Fibroblast of lung (primary cell): ENCODE measurements at regions not wholly inside any gene's neighbourhood (a gene's known extent, or its start where the extent isn't known, plus 50 kb on each side); places are given as distances from the start of the nearest gene placed in this dataset.

Source experiments
- DNase-seq, 2 donors: peaks; one replicate each; pipeline versions ENCODE4 v3.0.0 to v3.0.0-alpha.2; 2010; ENCODE audit warnings: low read depth in 2 of 2
- H2AFZ ChIP-seq: 2 replicates; pipeline ENCODE4 v1.5.1; 2012; ENCODE audit warnings: low read length, control low read depth, inconsistent platforms
- H3K27ac ChIP-seq: 2 replicates; pipeline ENCODE4 v1.5.1; 2011; ENCODE audit warnings: low read length, control low read depth; ENCODE audit not compliant: insufficient read depth
- H3K27me3 ChIP-seq: 2 replicates; pipeline ENCODE4 v1.5.1; 2011; ENCODE audit warnings: mild to moderate bottlenecking, low read length; ENCODE audit not compliant: control insufficient read depth, insufficient read depth
- H3K36me3 ChIP-seq: 2 replicates; pipeline ENCODE4 v1.5.1; 2011; ENCODE audit warnings: low read length; ENCODE audit not compliant: control insufficient read depth, insufficient read depth
- H3K4me1 ChIP-seq: 2 replicates; pipeline ENCODE4 v1.5.1; 2011; ENCODE audit warnings: low read length; ENCODE audit not compliant: control insufficient read depth, insufficient read depth; ENCODE audit errors: extremely low read depth
- H3K4me2 ChIP-seq: 2 replicates; pipeline ENCODE4 v1.5.1; 2011; ENCODE audit warnings: low read length, control low read depth; ENCODE audit not compliant: insufficient read depth; ENCODE audit errors: extremely low read depth
- H3K4me3 ChIP-seq, 4 experiments: fragments of 200-600 bp in 1 of 4; sonication (generic) in 1 of 4; replicated peaks in 1 of 4; 2 replicates each; pipeline ENCODE4 v1.5.1; 2011 to 2016; ENCODE audit warnings: low read length in 4 of 4, low read depth in 3 of 4, mild to moderate bottlenecking in 3 of 4, control low read depth in 2 of 4, inconsistent platforms in 1 of 4, mixed read lengths in 1 of 4; ENCODE audit not compliant: insufficient read depth in 1 of 4; ENCODE audit errors: control extremely low read depth in 1 of 4
- H3K79me2 ChIP-seq: 2 replicates; pipeline ENCODE4 v1.5.1; 2012; ENCODE audit warnings: mild to moderate bottlenecking, low read length, inconsistent platforms; ENCODE audit not compliant: control insufficient read depth, insufficient read depth
- H3K9ac ChIP-seq: 2 replicates; pipeline ENCODE4 v1.5.1; 2011; ENCODE audit warnings: mild to moderate bottlenecking, low read length, control low read depth; ENCODE audit not compliant: insufficient read depth
- H3K9me3 ChIP-seq: 2 replicates; pipeline ENCODE4 v1.5.1; 2012; ENCODE audit warnings: low read depth, low read length; ENCODE audit not compliant: control insufficient read depth, insufficient read depth
- H4K20me1 ChIP-seq: 2 replicates; pipeline ENCODE4 v1.5.1; 2011; ENCODE audit warnings: low read length; ENCODE audit not compliant: control insufficient read depth, insufficient read depth; ENCODE audit errors: extremely low read depth
- CTCF ChIP-seq, 2 donors: IDR thresholded peaks in 1 of 2; conservative IDR thresholded peaks in 1 of 2; 1 replicate in 1 of 2; 2 replicates in 1 of 2; pipeline ENCODE4 v1.5.1; 2011 to 2012; ENCODE audit warnings: low read length in 2 of 2, control low read depth in 1 of 2, inconsistent platforms in 1 of 2, low read depth in 1 of 2, mild to moderate bottlenecking in 1 of 2
- EZH2 ChIP-seq: IDR thresholded peaks from 2 replicates; pipeline ENCODE4 v1.5.1; 2012; ENCODE audit warnings: low read length, control low read depth, mild to moderate bottlenecking; ENCODE audit errors: missing control alignments

DNA sequence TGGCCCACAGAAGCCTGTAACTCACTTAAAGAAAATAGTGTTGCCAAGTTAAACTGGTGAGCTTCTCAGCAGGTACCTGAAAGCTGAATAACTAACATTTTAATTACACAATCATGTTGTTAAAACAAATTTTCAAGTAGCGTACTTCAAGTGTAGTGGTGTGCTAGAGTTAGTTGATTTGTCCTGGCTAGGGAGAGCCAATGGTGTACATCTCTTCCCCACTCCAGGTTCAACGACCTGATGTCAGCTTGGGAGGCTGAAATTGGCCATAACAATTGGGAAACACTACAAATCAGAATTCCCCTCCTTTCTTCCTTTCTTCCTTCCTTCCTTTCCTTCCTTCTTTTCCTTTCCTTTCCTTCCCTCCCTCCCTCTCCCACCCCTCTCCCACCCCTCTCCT is 295.3 kb upstream of the SLC24A2 start:
- Histone ChIP-seq H2AFZ (no peak overlapping the region), H3K9ac (no peak overlapping the region), H3K9me3 (no peaks in the 10 kb centered on the region), H3K27me3 (no peaks in the 10 kb centered on the region), H3K4me1 (no peaks in the 10 kb centered on the region), H3K79me2 (no peaks in the 10 kb centered on the region), H3K36me3 (no peaks in the 10 kb centered on the region), H3K4me3 (no peak overlapping the region), H3K27ac (no peak overlapping the region), H3K4me2 (no peak overlapping the region), H4K20me1 (no peaks in the 10 kb centered on the region)
- no peak for DNase-seq
- TF ChIP-seq CTCF (conservative IDR thresholded peaks at IDR 0.05 in 1 of 2, IDR thresholded peaks at IDR 0.05 in 1 of 2; ENCODE audit: low read depth in 1 of 2, low read length in 2 of 2) (no peak), EZH2 (no peak)

GRCh38 chr9:20083390-20083789 is 294.6 kb upstream of the SLC24A2 start:
- Histone ChIP-seq H3K27ac (no peak overlapping the region), H3K27me3 (no peaks in the 10 kb centered on the region), H3K79me2 (no peaks in the 10 kb centered on the region), H3K4me1 (no peaks in the 10 kb centered on the region), H3K36me3 (no peaks in the 10 kb centered on the region), H3K4me2 (no peak overlapping the region), H4K20me1 (no peaks in the 10 kb centered on the region), H3K9me3 (no peaks in the 10 kb centered on the region), H3K9ac (no peak overlapping the region), H3K4me3 (no peak overlapping the region), H2AFZ (no peak overlapping the region)
- TF ChIP-seq CTCF (conservative IDR thresholded peaks at IDR 0.05 in 1 of 2, IDR thresholded peaks at IDR 0.05 in 1 of 2; ENCODE audit: low read depth in 1 of 2, low read length in 2 of 2) = no peak
- TF ChIP-seq EZH2 = no peak
- no peak for DNase-seq

DNA sequence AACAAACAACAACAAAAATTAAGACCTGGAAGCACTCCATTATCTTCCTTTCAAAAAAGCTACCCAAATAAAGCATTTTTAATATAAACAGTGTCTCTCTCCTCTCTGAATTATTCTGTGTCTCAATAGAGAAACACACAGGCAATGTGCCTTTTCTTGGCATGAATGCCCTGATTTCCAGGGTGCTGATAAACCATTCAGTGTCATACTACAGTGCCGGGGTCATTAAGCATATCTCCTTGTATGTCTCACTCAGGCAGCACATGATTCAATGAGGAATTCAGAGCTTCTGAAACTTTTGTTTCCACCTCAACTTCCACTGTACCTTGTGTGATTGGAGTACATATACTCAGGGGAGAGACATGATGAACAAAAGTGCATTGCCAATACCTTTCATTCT is 294.0 kb upstream of the SLC24A2 start:
- Histone ChIP-seq H3K27ac (no peak overlapping the region), H3K36me3 (no peaks in the 10 kb centered on the region), H3K4me2 (no peak overlapping the region), H3K79me2 (no peaks in the 10 kb centered on the region), H3K9me3 (no peaks in the 10 kb centered on the region), H2AFZ (no peak overlapping the region), H4K20me1 (no peaks in the 10 kb centered on the region), H3K27me3 (no peaks in the 10 kb centered on the region), H3K4me1 (no peaks in the 10 kb centered on the region), H3K9ac (no peak overlapping the region), H3K4me3 (no peak overlapping the region)
- no peak for DNase-seq
- TF ChIP-seq CTCF (conservative IDR thresholded peaks at IDR 0.05 in 1 of 2, IDR thresholded peaks at IDR 0.05 in 1 of 2; ENCODE audit: low read depth in 1 of 2, low read length in 2 of 2) (no peak), EZH2 (no peak)
